GM19240 (cell line): ENCODE measurements at regions not wholly inside any gene's neighbourhood (a gene's known extent, or its start where the extent isn't known, plus 50 kb on each side); places are given as distances from the start of the nearest gene placed in this dataset.
A peak's percentile ranks its signal among the peaks of the same experiment; 100 is the strongest.

ENCODE experiments used
- DNase-seq: peaks from one replicate; pipeline ENCODE4 v3.0.0; 2011; ENCODE audit warnings: low spot score; ENCODE audit not compliant: insufficient read length

DNA sequence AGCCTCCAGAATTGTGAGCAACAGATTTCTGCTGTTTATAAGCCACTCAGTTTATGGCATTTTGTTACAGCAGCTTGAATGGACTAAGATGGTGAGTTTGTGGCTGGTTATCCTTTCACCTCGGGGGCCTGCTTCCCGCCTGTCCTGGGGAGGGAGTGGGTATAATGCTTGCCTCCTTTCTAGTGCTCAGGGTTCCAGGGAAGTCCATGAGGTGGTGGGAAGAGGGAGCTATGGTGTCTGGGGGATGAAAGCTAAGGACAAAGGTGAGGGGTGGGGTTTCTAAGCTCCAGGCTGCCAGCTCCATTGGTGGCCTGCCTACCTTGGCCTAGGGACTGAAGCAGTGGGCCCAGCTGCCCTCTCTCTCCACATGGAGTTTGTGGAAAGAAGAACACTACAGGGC, 50.2 kb upstream of the SDK2 start:
- DNase-seq: no peak

DNA sequence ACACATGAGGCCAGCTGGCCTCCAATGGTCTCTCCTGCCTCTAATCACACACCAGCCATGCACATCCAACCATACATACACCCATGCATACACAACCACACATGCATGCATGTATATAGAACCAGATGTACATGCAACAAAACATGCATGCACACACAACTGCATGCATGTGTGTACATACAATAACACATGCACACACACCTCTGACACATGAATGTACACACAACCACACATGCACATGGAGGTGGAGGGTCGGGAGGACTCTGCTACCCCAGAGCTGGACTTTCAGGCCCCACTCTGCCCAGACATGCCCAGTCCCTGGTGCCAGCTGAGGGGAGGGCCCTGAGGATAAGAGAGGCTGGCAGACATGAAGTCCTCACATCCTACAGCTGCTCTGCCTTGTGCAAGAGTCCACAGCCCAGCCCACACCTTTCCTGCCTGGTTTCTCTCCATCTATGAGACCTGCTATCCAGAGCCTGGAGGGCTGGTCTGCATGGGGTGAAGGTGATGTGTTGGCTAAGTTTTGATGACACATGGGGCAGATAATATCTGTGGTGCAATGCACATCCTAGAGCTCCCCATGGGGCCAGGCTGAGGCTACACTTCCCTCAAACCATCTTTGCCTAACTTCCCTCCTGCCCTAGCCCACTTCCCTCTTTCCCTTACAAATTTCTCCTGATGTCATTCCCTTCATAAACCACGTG, 50.9 kb upstream of the SDK2 start:
- DNase-seq: no peak

GRCh38 chr17:73696251-73696650, 52.0 kb upstream of the SDK2 start:
- no peak for DNase-seq

- no peak for DNase-seq
Observed at GRCh38 chr17:73697872-73698271, 53.6 kb upstream of the SDK2 start.

GRCh38 chr17:73698966-73699365, 54.7 kb upstream of the SDK2 start:
- no peak for DNase-seq

- DNase-seq: no peak
Observed at GRCh38 chr17:73701701-73702100, 57.5 kb upstream of the SDK2 start.

GRCh38 chr17:73703192-73703591, 58.9 kb upstream of the SDK2 start:
- no peak for DNase-seq

DNA sequence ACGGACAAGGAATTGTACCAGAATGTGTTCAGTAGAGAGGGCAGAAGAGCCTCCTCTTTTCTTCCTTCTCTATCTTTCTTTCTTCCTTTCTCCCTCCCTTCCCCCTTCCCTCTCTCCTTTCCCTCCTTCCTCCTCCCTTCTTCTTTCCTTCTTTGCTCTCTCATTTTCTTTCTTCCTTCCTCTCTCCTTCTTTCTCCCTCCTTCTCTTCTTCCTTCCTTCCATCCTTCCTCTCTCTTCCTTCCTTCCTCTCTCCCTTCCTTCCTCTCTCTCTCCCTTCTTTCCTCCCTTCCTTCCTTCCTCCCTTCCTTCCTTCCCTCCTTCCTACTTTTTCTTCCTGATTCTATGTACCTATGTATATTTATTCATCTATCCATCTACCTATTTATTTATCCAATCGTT, 59.7 kb upstream of the SDK2 start:
- DNase-seq: no peak

- no peak for DNase-seq
Observed at GRCh38 chr17:73705594-73705993, 61.3 kb upstream of the SDK2 start.

- DNase-seq: no peak
Observed at GRCh38 chr17:73706428-73706827, 62.2 kb upstream of the SDK2 start.

GRCh38 chr17:73706858-73707257, 62.6 kb upstream of the SDK2 start:
- no peak for DNase-seq

- DNase-seq: no peak
Observed at GRCh38 chr17:73707358-73707757, 63.1 kb upstream of the SDK2 start.

GRCh38 chr17:73710095-73710592, 65.9 kb upstream of the SDK2 start:
- DNase-seq: peak; percentile 56

GRCh38 chr17:73711184-73711583, 66.9 kb upstream of the SDK2 start:
- no peak for DNase-seq

DNA sequence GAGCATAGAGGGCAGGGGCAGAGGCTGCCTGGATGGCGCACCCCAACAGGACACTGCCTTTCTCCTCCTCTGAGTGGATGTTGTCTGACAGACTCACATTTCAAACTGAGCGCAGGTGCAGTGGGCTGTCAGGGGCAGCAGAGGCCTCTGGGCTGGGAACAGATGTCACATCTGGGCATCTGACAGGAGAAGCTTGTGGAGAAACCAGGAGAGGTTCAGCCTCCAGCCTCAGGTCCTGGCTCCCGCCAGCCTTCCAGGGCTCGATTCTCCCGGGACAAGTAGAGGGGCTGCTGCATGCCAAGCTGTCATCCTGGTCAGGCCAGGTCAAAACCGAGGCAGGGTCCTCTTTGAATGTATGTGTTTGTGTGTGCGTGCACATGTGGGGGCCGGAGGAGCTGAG, 67.7 kb upstream of the SDK2 start:
- DNase-seq: no peak

DNA sequence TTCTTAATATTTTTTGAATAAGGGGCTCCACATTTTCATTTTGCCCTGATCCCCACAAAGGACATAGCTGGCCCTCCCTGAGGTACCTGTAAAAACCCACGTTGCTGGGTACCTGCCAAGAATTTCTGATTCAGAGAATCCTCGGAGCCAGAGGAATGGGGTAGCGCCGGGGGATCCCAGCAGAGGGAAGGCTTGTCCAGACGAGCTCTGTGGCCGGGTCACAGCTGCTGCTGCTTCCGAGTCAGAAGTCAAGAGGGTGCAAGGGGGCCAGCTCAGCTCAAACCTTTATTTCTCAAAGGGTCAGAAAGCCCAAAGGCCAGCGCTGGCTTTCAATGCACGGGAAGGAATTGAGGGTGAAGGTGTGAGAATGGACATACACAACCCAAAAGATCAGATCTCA, 68.9 kb upstream of the SDK2 start:
- no peak for DNase-seq

GRCh38 chr17:73715769-73716168, 71.5 kb upstream of the SDK2 start:
- DNase-seq: no peak

- no peak for DNase-seq
Observed at GRCh38 chr17:73717690-73718089, 73.4 kb upstream of the SDK2 start.

DNA sequence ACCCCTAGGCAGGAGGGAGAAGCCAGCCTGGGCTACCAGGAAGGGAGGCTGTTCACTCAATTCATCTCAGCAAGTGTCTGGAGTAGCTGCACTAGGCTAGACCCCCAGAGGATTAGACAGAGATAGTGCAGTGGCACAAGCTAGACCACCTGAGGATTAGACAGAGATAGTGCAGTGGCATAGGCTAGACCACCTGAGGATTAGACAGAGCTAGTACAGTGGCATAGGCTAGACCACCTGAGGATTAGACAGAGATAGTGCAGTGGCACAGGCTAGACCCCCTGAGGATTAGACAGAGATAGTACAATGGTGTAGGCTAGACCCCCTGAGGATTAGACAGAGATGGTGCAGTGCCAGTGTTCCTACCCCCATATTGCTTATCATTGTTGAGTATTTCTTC, 74.1 kb upstream of the SDK2 start:
- no peak for DNase-seq

GRCh38 chr17:73718912-73719311, 74.7 kb upstream of the SDK2 start:
- no peak for DNase-seq

GRCh38 chr17:73719588-73720071, 75.4 kb upstream of the SDK2 start:
- DNase-seq: no peak

DNA sequence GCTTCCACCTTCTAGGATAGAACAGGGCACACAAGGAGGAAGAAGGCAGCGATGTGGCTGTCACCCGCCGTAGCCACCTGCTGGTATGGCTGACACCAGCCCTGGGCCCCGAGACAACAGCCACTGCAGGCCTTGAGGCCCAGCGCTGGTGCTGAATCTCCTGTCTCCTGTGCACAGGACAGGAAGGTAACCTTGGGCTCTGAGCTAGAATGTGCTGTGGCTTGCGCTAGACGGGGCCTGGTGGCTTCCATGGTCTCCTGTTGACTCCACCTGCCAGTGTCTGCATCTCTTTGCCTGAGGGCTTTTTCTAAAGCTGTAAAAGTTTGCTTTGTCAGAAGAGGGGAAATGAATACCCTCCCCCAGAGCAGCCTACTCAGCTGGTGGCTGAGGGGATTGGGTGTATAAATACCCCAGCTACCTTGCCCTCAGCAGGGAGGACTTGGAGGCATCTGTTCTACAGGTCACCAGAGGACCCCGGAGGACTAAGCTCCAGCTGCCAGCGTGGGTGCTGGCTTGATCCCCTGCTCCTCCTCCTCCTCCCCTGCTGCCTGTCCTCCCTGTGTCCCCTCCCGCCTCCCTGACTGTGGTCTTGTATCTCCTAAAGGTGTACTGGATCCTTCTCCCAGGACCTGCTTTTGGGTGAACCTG, 76.1 kb upstream of the SDK2 start:
- DNase-seq: no peak

- DNase-seq: no peak
Observed at GRCh38 chr17:73722165-73722564, 77.9 kb upstream of the SDK2 start.
